Mammary epithelial cell (primary cell): ENCODE measurements at regions not wholly inside any gene's neighbourhood (a gene's known extent, or its start where the extent isn't known, plus 50 kb on each side); places are given as distances from the start of the nearest gene placed in this dataset.

Experiments used
- EZH2 ChIP-seq: IDR thresholded peaks from 2 replicates; pipeline ENCODE4 v1.6.1; 2012; ENCODE audit warnings: low read length, inconsistent platforms, borderline replicate concordance
- TF ChIP-seq, protein P1 (sequence below), 2 donors: IDR thresholded peaks in 1 of 2; conservative IDR thresholded peaks in 1 of 2; 2 replicates each; pipeline ENCODE4 v1.5.1; 2011 to 2012; ENCODE audit warnings: inconsistent platforms in 2 of 2, low read length in 2 of 2, mild to moderate bottlenecking in 2 of 2, control low read depth in 1 of 2, low read depth in 1 of 2; ENCODE audit not compliant: insufficient read depth in 1 of 2; ENCODE audit errors: extremely low read depth in 1 of 2

DNA sequence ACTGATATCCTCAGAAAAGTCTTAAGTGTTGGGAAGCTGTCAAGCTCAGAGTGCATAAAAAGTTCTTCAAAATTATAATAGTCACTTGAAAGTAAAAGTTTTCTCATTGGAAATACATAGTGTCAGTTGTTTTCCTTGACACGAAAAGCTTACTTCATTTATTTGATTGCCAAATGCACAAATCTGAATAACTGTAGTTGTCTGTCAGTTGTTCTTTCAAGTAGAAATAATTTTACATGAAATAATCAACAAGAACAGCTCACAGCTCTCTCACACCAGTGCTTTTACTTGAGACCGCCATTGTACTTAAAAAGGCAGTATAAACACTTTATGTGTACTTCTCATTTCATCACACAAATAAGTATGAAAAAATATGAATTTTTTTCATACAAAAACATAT lies 163.3 kb upstream of the NXPH2 start:
- TF ChIP-seq, protein P1, sequence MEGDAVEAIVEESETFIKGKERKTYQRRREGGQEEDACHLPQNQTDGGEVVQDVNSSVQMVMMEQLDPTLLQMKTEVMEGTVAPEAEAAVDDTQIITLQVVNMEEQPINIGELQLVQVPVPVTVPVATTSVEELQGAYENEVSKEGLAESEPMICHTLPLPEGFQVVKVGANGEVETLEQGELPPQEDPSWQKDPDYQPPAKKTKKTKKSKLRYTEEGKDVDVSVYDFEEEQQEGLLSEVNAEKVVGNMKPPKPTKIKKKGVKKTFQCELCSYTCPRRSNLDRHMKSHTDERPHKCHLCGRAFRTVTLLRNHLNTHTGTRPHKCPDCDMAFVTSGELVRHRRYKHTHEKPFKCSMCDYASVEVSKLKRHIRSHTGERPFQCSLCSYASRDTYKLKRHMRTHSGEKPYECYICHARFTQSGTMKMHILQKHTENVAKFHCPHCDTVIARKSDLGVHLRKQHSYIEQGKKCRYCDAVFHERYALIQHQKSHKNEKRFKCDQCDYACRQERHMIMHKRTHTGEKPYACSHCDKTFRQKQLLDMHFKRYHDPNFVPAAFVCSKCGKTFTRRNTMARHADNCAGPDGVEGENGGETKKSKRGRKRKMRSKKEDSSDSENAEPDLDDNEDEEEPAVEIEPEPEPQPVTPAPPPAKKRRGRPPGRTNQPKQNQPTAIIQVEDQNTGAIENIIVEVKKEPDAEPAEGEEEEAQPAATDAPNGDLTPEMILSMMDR (conservative IDR thresholded peaks at IDR 0.05 in 1 of 2, IDR thresholded peaks at IDR 0.05 in 1 of 2; ENCODE audit: extremely low read depth in 1 of 2, insufficient read depth in 1 of 2, low read depth in 1 of 2, low read length in 2 of 2), result no peak
- no peak for TF ChIP-seq EZH2
